Cardiac muscle cell (in vitro differentiated cells and primary cell): ENCODE measurements at regions not wholly inside any gene's neighbourhood (a gene's known extent, or its start where the extent isn't known, plus 50 kb on each side); places are given as distances from the start of the nearest gene placed in this dataset.

Experiments used
- DNase-seq, 2 donors: peaks; one replicate each; pipeline versions ENCODE4 v3.0.0 to v3.0.0-alpha.2; 2010 to 2017; ENCODE audit warnings: low read depth in 1 of 2, low spot score in 1 of 2
- H3K27ac ChIP-seq: fragments of 200-600 bp; sonication (generic); 2 replicates; pipeline ENCODE4 v1.5.1; 2016
- H3K27me3 ChIP-seq: fragments of 200-600 bp; sonication (generic); 2 replicates; pipeline ENCODE4 v1.6.0; 2016; ENCODE audit warnings: control low read depth
- H3K36me3 ChIP-seq: fragments of 200-600 bp; sonication (generic); 2 replicates; pipeline ENCODE4 v1.5.1; 2016; ENCODE audit warnings: control low read depth
- H3K4me1 ChIP-seq: fragments of 200-600 bp; sonication (generic); 2 replicates; pipeline ENCODE4 v1.8.1; 2017; ENCODE audit warnings: low read depth, mild to moderate bottlenecking, mixed run types
- H3K4me3 ChIP-seq: fragments of 200-600 bp; sonication (generic); 2 replicates; pipeline ENCODE4 v1.5.1; 2016; ENCODE audit warnings: mild to moderate bottlenecking
- H3K9me3 ChIP-seq: fragments of 200-600 bp; sonication (generic); 2 replicates; pipeline ENCODE4 v1.5.1; 2017; ENCODE audit warnings: low read depth, mild to moderate bottlenecking, control low read depth
- TF ChIP-seq, protein P1 (sequence below): IDR thresholded peaks from 2 replicates; pipeline ENCODE4 v1.5.1; 2012; ENCODE audit warnings: low read depth, mild to moderate bottlenecking, low read length

- TF ChIP-seq, protein P1, sequence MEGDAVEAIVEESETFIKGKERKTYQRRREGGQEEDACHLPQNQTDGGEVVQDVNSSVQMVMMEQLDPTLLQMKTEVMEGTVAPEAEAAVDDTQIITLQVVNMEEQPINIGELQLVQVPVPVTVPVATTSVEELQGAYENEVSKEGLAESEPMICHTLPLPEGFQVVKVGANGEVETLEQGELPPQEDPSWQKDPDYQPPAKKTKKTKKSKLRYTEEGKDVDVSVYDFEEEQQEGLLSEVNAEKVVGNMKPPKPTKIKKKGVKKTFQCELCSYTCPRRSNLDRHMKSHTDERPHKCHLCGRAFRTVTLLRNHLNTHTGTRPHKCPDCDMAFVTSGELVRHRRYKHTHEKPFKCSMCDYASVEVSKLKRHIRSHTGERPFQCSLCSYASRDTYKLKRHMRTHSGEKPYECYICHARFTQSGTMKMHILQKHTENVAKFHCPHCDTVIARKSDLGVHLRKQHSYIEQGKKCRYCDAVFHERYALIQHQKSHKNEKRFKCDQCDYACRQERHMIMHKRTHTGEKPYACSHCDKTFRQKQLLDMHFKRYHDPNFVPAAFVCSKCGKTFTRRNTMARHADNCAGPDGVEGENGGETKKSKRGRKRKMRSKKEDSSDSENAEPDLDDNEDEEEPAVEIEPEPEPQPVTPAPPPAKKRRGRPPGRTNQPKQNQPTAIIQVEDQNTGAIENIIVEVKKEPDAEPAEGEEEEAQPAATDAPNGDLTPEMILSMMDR, result no peak
- Histone ChIP-seq H3K36me3 (no peaks in the 10 kb centered on the region), H3K27ac (no peak overlapping the region), H3K4me3 (no peak overlapping the region), H3K27me3 (no peaks in the 10 kb centered on the region), H3K4me1 (no peaks in the 10 kb centered on the region), H3K9me3 (no peaks in the 10 kb centered on the region)
- DNase-seq, result no peak
Observed at GRCh38 chr7:36802459-36803135, 78.3 kb upstream of the AOAH start.

GRCh38 chr7:36796850-36797536, 72.7 kb upstream of the AOAH start:
- Histone ChIP-seq H3K36me3 (no peaks in the 10 kb centered on the region), H3K9me3 (no peaks in the 10 kb centered on the region), H3K4me1 (no peaks in the 10 kb centered on the region), H3K27ac (no peak overlapping the region), H3K27me3 (no peaks in the 10 kb centered on the region), H3K4me3 (no peak overlapping the region)
- no peak for DNase-seq
- TF ChIP-seq, protein P1, result no peak

DNA sequence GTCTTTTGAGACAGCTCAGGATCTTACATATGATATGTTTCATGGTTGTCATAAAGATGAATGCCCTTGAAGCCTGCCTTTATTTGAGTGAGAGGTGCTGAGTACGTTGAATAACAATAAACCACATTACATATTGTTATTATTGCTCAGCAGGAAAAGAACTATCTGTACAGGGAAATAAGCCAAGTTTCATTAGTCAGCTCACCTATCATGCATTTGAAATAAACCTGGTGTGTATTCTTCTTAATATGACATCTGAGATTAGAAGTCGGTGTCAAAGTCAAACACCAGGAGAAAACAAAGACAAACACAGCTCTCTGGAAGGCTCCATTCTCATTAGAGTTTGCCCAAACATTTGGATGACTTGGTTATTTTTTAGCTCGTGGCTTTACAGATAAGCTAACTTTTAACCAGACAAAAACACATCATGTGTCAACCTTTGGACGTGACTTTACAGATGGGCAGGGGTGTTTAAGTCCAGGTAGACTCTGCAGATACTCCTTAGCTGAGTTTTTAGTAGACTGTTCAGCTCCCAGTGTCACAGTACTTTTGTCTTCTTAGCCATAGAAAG, 71.2 kb upstream of the AOAH start:
- Histone ChIP-seq H3K27ac (no peak overlapping the region), H3K4me3 (no peak overlapping the region), H3K4me1 (no peaks in the 10 kb centered on the region), H3K9me3 (no peaks in the 10 kb centered on the region), H3K36me3 (no peaks in the 10 kb centered on the region), H3K27me3 (no peaks in the 10 kb centered on the region)
- TF ChIP-seq, protein P1, result no peak
- peak in 1 of 2 donors; percentile 13 for DNase-seq

DNA sequence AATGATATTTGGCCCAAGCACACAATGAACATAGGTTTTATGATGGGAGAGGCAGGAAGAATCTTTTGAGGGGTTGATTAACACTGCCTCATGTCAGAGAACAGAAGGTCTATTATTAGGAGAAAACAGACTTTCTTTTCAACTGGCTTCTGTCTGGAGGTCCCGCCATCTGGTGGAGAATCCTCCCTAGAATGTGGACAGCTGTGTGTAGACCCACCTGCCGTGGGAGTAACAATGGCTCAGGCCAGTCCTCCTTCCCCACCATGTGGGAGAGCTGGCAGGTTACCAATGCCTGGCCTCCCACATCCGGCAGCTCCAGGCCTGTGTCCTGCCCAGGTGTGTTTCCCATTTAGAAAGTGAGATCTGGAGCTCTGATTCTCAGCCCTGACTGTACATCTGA, 70.4 kb upstream of the AOAH start:
- no peaks in the 10 kb centered on the region for H3K9me3 ChIP-seq
- H3K27ac ChIP-seq, result no peak overlapping the region
- no peaks in the 10 kb centered on the region for H3K36me3 ChIP-seq
- peak in 1 of 2 donors; percentile 21 for DNase-seq
- no peak overlapping the region for H3K4me3 ChIP-seq
- H3K4me1 ChIP-seq, result peaks cover 8% of the 10 kb centered on the region
- H3K27me3 ChIP-seq, result no peaks in the 10 kb centered on the region
- TF ChIP-seq, protein P1, result no peak

DNA sequence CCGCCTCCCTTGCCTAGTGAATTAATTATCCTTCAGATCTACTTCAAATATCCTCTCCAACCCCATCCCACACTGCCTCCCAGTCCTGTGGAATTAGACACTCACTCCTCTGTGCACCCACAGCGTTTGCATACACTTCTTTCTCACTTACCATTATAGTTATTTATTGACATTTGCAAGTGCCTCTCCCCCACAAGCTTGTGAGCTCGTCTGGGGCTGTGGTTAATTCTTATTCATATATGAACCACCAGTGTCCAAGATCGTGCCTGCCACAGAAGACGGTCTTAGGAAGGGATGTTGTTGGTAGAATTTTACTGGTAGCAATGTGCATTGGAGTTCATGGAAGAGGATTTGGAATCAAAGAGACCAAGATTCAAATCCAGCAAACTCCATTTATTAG, 68.1 kb upstream of the AOAH start:
- TF ChIP-seq, protein P1, result no peak
- H3K4me1 ChIP-seq, result peaks cover 9% of the 10 kb centered on the region
- H3K4me3 ChIP-seq, result no peak overlapping the region
- H3K27me3 ChIP-seq, result no peaks in the 10 kb centered on the region
- DNase-seq, result no peak
- no peak overlapping the region for H3K27ac ChIP-seq
- H3K9me3 ChIP-seq, result no peaks in the 10 kb centered on the region
- no peaks in the 10 kb centered on the region for H3K36me3 ChIP-seq
